HG03565 (cell line): ENCODE measurements at regions not wholly inside any gene's neighbourhood (a gene's known extent, or its start where the extent isn't known, plus 50 kb on each side); places are given as distances from the start of the nearest gene placed in this dataset.
"Not testable (repeated sequence)": the region's sequence is repeated elsewhere in the genome, so short reads cannot be mapped to it uniquely, and the experiment has no call there.

Source experiments
- ATAC-seq: cut with Tn5 transposase; IDR thresholded peaks from one replicate; pipeline ENCODE4 v1.9.1; 2021; ENCODE audit warnings: mild to moderate bottlenecking, moderate library complexity; ENCODE audit not compliant: unreplicated experiment

GRCh38 chr9:129459547-129460322 is 161.2 kb downstream of the C9orf50 start:
- ATAC-seq = no peak

GRCh38 chr9:129458663-129459546 is 162.0 kb downstream of the C9orf50 start:
- ATAC-seq = no peak

GRCh38 chr9:129458155-129458661 is 162.7 kb downstream of the C9orf50 start:
- no peak for ATAC-seq

DNA sequence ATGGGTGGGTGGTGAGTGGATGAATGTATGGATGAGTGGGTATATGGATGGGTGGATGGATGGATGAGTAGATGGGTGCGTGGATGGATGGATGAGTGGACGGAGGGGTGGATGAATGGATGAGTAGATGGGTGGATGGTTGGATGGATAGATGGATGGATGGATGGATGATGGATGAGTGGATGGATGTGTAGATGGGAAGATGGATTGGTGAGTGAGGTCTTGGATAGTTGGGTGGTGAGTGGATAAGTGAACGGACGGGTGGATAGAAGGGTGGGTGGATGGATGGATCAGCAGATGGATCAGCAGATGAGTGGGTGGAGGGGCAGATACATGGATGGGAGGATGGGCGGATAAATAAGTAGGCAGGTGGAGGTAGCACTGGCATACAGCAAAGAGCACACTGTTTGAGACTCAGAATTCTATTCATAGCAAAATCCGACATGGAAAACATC is 163.5 kb downstream of the C9orf50 start:
- no peak for ATAC-seq

DNA sequence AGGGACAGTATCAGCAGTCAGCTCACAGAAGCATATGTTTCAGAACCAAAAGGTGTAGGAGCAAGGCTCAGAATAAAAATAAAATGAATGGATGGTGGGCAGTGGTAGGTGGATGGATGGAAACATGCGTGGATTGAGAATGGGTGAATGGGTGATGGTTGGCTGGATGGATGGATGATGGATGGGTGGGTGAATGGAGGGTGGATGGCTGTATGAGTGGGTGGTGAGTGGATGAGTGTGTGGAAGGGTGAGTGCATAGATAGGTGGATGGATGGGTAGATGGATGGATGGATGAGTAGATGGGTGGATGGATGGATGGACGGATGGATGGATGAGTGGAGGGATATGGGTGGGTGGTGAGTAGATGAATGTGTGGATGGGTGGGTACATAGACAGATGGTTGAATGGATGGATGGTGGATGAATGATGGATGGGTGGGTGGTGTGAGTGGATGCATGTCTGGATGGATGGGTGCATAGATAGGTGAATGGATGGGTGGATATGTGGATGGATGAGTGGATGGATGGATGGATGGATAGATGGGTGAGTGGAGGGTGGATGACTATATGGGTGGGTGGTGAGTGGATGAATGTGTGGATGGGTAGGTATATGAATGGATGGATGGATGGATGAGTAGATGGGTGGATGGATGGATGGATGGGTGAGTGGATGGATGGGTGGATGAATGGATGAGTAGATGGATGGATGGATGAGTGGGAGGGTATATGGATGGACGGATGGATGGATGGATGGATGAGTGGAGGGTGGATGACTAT is 164.2 kb downstream of the C9orf50 start:
- no peak for ATAC-seq

- ATAC-seq = no peak
Measured at GRCh38 chr9:129455151-129455995, 165.5 kb downstream of the C9orf50 start.

DNA sequence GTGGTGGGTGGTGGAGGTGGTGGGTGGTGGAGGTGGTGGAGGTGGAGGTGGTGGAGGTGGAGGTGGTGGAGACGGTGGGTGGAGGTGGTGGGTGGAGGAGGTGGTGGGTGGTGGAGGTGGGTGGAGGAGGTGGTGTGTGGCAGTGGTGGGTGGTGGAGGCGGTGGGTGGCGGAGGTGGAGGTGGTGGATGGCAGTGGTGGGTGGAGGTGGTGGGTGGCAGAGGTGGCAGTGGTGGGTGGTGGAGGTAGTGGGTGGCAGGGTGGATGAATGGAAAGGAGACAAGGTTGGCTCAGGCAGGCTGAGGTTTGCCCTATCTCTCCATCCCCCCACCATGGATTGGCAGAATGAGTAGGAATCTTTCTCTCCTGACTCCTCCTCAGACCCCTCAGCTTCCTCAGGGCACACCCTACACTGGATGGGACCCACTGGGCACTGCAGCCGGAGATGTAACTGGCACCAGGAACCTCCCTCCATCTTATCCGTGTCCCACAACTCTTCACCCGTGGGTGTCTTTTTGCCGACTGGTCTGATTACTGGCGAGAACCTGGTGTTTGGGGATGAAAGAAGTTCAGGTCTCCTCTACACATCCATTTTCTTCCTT is 166.3 kb downstream of the C9orf50 start:
- ATAC-seq = no peak

DNA sequence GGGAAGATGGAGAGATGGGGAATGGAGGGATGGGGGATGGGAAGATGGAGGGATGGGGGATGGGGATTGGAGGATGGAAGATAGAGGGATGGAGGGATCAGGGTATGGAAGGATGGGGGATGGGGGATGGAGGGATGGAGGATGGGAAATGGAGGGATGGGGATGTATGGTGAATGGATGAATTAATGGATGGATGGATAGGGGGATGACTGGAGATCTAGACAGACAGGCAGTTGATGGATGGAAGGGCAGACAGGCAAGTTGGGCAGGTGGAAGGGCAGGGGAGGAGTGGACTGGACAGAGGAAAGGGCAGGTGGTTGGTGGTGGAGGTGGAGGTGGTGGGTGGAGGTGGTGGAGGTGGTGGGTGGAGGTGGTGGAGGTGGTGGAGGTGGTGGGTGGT is 167.2 kb downstream of the C9orf50 start:
- no peak for ATAC-seq

- no peak for ATAC-seq
Measured at GRCh38 chr9:129451669-129452068, 169.2 kb downstream of the C9orf50 start.

DNA sequence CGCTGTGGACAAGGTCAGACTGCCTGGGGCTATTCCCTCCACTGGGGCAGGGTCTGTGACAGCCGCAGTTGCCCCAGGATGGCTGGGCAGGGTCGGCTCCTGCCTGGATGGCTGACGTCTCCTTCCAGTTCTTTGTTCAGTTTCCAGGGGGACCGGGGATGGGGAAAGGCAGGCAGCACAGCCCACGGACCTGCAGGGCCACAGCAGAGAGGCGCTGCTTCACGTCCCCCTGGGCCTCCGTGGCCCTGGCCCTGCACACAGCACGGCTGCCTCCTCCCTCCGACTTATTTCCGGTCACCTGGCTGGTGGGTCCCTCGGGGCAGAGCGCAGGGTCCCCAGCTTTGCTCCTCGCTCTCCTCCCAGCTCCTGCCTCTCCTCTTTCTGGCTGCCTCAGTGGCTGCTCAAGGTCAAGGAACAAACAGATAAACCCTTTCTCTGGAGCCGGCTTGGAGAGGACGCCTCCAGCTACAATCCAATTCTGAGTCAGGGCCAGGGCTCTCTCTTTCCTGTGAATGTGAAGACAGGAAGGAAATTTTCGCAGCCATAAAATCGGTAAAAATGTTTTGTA is 169.7 kb downstream of the C9orf50 start:
- no peak for ATAC-seq

DNA sequence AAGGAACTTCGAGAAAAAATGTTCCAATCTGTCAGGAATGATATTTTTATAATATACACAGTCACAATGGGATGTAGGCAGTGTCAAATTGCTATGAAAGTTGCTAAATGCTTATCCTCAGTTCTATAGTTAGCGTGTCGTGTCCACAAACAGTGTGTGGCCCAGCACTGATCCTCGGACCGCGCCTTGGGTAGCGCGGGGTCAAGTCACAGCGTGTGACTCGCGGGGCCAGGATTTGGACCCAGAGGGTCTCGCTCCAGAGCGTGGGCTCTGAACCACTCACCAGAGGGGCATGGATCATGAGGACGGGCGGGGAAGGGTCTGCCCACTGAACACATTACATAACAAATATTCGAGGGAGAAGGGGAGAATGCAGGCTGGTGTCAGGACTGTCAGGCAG is 171.8 kb downstream of the C9orf50 start:
- no peak for ATAC-seq

DNA sequence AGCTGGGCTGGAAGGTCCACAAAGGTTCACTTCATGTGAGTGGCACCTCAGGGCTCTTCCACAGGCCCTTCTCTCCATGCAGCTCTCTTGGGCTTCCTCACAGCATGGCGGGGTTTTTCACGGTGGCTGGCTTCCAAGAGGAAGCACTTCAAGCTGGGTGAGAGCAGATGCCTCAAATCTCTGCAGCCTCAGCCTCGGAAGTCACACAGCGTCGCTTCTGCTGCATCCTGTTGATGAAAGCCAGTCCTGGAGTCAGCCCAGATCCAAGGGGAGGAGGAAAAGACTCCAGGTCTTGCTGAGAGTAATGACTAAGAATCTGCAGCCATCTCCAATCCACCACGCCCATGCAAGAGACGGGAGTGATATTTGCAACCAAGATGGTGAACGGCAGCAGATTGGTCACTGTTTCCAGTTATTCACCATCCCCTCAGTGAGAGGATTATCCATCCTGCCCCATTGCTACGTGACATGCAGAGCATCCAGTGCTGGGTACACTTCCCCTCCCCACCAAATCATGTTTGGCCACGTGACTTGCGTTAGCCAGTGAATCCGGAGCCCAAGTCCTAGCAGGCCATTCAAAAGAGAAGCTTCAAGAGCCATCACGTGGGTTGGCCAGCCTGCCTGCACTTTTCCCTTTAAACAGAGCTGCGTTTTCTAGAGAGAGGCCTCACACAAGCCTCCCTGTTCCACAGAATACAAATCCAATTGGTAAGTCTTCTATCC is 173.9 kb downstream of the C9orf50 start:
- no peak for ATAC-seq

GRCh38 chr9:129445794-129446306 is 175.1 kb downstream of the C9orf50 start:
- no peak for ATAC-seq

GRCh38 chr9:129443515-129444164 is 177.3 kb downstream of the C9orf50 start:
- not testable (repeated sequence) for ATAC-seq

DNA sequence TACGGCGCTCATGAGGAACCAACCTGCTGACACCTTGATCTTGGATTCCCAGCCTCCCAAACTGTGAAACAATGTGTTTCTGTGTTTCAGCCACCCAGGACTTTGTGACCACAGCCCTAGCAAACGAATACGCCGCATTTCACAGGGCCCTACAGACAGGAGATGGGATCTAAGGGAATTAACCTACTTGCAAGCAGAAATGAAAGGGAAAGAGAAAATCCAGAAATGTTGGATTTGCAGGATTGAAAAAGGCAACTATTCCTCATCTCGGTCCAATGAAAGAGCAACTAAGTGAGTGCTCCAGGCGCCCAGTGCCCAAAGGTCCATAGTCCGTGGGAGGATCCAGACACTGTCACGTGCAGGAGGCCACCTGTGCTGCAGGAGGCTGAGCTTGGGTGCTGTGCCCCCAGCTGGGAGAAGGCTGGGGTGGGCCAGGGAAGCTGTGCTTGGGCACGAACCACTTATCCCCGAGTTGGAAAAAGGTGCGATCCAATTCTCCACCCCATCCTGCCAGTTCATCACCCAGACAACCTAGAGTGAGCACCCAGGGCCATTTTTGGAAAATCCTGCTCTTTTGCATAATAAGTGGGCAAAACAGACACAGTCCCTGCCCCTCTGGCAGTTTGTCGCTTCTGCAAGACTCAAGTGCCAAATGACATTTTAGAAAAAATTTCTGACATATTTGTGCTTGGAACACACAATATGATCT is 177.9 kb downstream of the C9orf50 start:
- ATAC-seq = no peak

- ATAC-seq = no peak
Measured at GRCh38 chr9:129441852-129442251, 179.0 kb downstream of the C9orf50 start.

DNA sequence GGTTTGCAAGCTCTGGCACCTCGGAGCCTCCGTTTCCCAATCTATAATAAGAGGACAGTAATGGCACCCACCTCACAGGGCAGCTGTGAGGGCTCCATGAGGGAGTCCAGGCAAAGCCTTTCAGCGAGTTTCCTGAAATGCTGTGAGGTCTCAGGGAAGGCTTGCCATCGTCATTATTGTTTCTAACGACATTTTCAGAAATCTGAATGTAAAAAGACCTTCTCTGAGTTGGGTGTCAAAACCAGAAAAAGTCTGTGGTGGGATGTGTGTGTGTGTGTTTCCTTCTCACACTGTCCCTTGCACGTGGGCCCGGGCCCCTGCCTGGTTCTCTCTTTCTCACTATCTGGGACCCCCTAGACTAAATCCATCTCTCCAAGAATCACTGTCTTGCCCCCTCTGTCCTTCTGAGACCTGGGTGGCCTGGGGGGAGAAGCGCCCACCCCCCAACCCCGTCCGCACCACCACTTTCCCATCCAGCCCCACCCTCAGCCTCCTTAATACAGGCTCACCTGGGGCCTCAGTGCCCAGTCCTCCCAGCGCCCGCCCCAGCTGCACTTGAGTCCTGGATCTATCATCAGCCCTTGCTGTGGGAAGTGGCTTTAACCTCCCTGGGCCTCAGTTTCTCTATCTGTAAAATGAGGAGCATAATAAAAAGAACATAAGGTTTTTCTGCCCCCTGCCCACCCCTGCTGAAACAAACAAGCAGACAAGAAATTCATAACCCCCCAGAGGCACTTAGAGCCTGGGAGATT is 180.3 kb downstream of the C9orf50 start:
- no peak for ATAC-seq
